HCT116 (cell line): ENCODE measurements at regions not wholly inside any gene's neighbourhood (a gene's known extent, or its start where the extent isn't known, plus 50 kb on each side); places are given as distances from the start of the nearest gene placed in this dataset.

Experiments used
- ATAC-seq: fragments of 200-7000 bp; cut with Tn5 transposase; 2 replicates; pipeline ENCODE4 v1.9.1; 2020; ENCODE audit warnings: mild to moderate bottlenecking, moderate library complexity
- BruUV-seq: library from RNA; stranded (reverse); fragments of 400-500 nt; replicated peaks from 2 replicates; lab custom pipeline; 2021; lab: Mats Ljungman, UMichigan
- CTCF ChIA-PET: fragments of 300-600 bp; sonication (Branson Sonifier 250); formaldehyde crosslinking; loops from one replicate; lab custom pipeline; 2021; ENCODE audit warnings: antibody characterized with exemption; lab: Charles Lee
- POLR2A ChIA-PET: fragments of 300-600, 350-600 bp; sonication (Branson Sonifier 250); formaldehyde crosslinking; loops from one replicate; lab custom pipeline; 2021; ENCODE audit warnings: antibody characterized with exemption; lab: Charles Lee
- RAD21 ChIA-PET, 2 experiments: fragments of 300-600 bp; sonication (Branson Sonifier 250); formaldehyde crosslinking; loops; one replicate each; lab custom pipeline; 2023; ENCODE audit warnings: low total read pairs in 2 of 2; ENCODE audit not compliant: uncharacterized antibody in 2 of 2, unreplicated experiment in 2 of 2, low non-redundant PET in 1 of 2; lab: Charles Lee
- DNase-seq: peaks from one replicate; pipeline ENCODE4 v3.0.0-alpha.2; 2010; ENCODE audit warnings: low read depth, low spot score
- H2AFZ ChIP-seq: fragments of 200-600 bp; shearing (Covaris generic), sonication (generic); 2 replicates; pipeline ENCODE4 v1.6.1; 2017; ENCODE audit warnings: low read depth, mixed run types, mixed read lengths, antibody characterized with exemption, low read length; ENCODE audit not compliant: poor library complexity, severe bottlenecking
- H3K27ac ChIP-seq: 2 replicates; pipeline ENCODE4 v1.5.1; 2012; ENCODE audit warnings: low read depth, low read length
- H3K27me3 ChIP-seq: fragments of 200-600 bp; sonication (generic); 2 replicates; pipeline ENCODE4 v1.6.1; 2016; ENCODE audit warnings: mixed run types, low read length, mixed read lengths; ENCODE audit not compliant: insufficient read depth
- H3K36me3 ChIP-seq, 2 experiments: fragments of 200-500 bp in 1 of 2; fragments of 200-600 bp in 1 of 2; sonication (Bioruptor generic) in 1 of 2; sonication (generic) in 1 of 2; 2 replicates each; pipeline versions ENCODE4 v1.5.1 to v1.6.1; 2014 to 2016; ENCODE audit warnings: low read length in 2 of 2, inconsistent platforms in 1 of 2, mixed read lengths in 1 of 2, mixed run types in 1 of 2; ENCODE audit not compliant: insufficient read depth in 2 of 2, control insufficient read depth in 1 of 2
- H3K4me1 ChIP-seq, 2 experiments: fragments of 200-600 bp in 1 of 2; sonication (generic) in 1 of 2; 2 replicates each; pipeline versions ENCODE4 v1.5.1 to v1.6.1; 2012 to 2017; ENCODE audit warnings: low read length in 2 of 2, inconsistent platforms in 1 of 2, mild to moderate bottlenecking in 1 of 2, mixed read lengths in 1 of 2, mixed run types in 1 of 2, moderate library complexity in 1 of 2; ENCODE audit not compliant: insufficient read depth in 2 of 2, control insufficient read depth in 1 of 2
- H3K4me2 ChIP-seq: fragments of 200-600 bp; sonication (generic); 2 replicates; pipeline ENCODE4 v1.6.1; 2017; ENCODE audit warnings: mixed run types, low read length, mixed read lengths
- H3K4me3 ChIP-seq, 2 experiments: fragments of 200-600 bp in 1 of 2; sonication (generic) in 1 of 2; replicated peaks in 1 of 2; 2 replicates each; pipeline ENCODE4 v1.5.1; 2011 to 2016; ENCODE audit warnings: low read length in 2 of 2, control low read depth in 1 of 2, low read depth in 1 of 2, mild to moderate bottlenecking in 1 of 2, mixed read lengths in 1 of 2, mixed run types in 1 of 2
- H3K79me2 ChIP-seq: fragments of 200-600 bp; sonication (generic); 2 replicates; pipeline ENCODE4 v1.6.1; 2017; ENCODE audit warnings: mild to moderate bottlenecking, mixed run types, low read length, moderate library complexity, mixed read lengths; ENCODE audit not compliant: insufficient read depth
- H3K9ac ChIP-seq: fragments of 200-600 bp; sonication (generic); 2 replicates; pipeline ENCODE4 v1.6.1; 2016; ENCODE audit warnings: low read length, mixed read lengths
- H3K9me2 ChIP-seq: fragments of 200-600 bp; sonication (generic), shearing (Covaris generic); 2 replicates; pipeline ENCODE4 v1.6.1; 2017; ENCODE audit warnings: mixed run types, mild to moderate bottlenecking, moderate library complexity; ENCODE audit not compliant: insufficient read depth
- H3K9me3 ChIP-seq, 2 experiments: fragments of 200-500 bp in 1 of 2; fragments of 200-600 bp in 1 of 2; sonication (Bioruptor generic) in 1 of 2; sonication (generic) in 1 of 2; 2 replicates each; pipeline ENCODE4 v1.6.1; 2014 to 2017; ENCODE audit warnings: low read length in 2 of 2, mixed read lengths in 2 of 2, inconsistent platforms in 1 of 2, low read depth in 1 of 2, mild to moderate bottlenecking in 1 of 2, mixed run types in 1 of 2, moderate library complexity in 1 of 2; ENCODE audit not compliant: control insufficient read depth in 1 of 2, insufficient read depth in 1 of 2
- H4K20me1 ChIP-seq: fragments of 200-600 bp; sonication (generic), shearing (Covaris generic); 2 replicates; pipeline ENCODE4 v1.6.1; 2017; ENCODE audit warnings: mixed run types, mild to moderate bottlenecking, moderate library complexity; ENCODE audit not compliant: insufficient read depth
- CTCF ChIP-seq, 3 experiments: fragments of 200-600 bp in 1 of 3; sonication (generic) in 1 of 3; IDR thresholded peaks in 2 of 3; conservative IDR thresholded peaks in 1 of 3; 2 replicates each; pipeline ENCODE4 v1.5.1; 2012 to 2017; ENCODE audit warnings: low read depth in 2 of 3, low read length in 2 of 3, antibody characterized with exemption in 1 of 3, borderline replicate concordance in 1 of 3, control low read depth in 1 of 3, mild to moderate bottlenecking in 1 of 3, mixed read lengths in 1 of 3, mixed run types in 1 of 3, moderate library complexity in 1 of 3; ENCODE audit not compliant: insufficient read depth in 1 of 3
- ELF1 ChIP-seq: IDR thresholded peaks from 2 replicates; pipeline ENCODE4 v1.6.1; 2012; ENCODE audit warnings: low read depth, borderline replicate concordance
- MAX ChIP-seq: IDR thresholded peaks from 2 replicates; pipeline ENCODE4 v1.6.1; 2012
- RAD21 ChIP-seq: IDR thresholded peaks from 2 replicates; pipeline ENCODE4 v1.6.1; 2012; ENCODE audit warnings: low read depth, mild to moderate bottlenecking
- REST ChIP-seq: IDR thresholded peaks from 2 replicates; pipeline ENCODE4 v1.6.1; 2012; ENCODE audit warnings: low read depth
- SRF ChIP-seq: IDR thresholded peaks from 2 replicates; pipeline ENCODE4 v1.6.1; 2012; ENCODE audit warnings: low read depth
- TCF7L2 ChIP-seq: IDR thresholded peaks from 2 replicates; pipeline ENCODE4 v1.7.0; 2011; ENCODE audit warnings: borderline replicate concordance, inconsistent platforms; ENCODE audit not compliant: insufficient read depth, insufficient read length; ENCODE audit errors: extremely low read depth
- ZFX ChIP-seq: fragments of 450-650 bp; IDR thresholded peaks from 2 replicates; pipeline ENCODE4 v1.6.1; 2017
- intact Hi-C: fragments of 100-400 bp; cut with micrococcal nuclease; formaldehyde crosslinking; loops from 2 replicates; pipeline ENCODE4 v1.10.0; 2022

- intact Hi-C loops: no loop called here
- POLR2A ChIA-PET: no interaction called here
These were observed 79.4 kb upstream of the DCN start for GRCh38 chr12:91261820-91262676.

More at GRCh38 chr12:91261820-91262676, 79.4 kb upstream of the DCN start:
- no peaks in the 10 kb centered on the region for H3K9me3 ChIP-seq
- H3K36me3 ChIP-seq: no peaks in the 10 kb centered on the region
- H4K20me1 ChIP-seq: no peaks in the 10 kb centered on the region
- H3K79me2 ChIP-seq: no peaks in the 10 kb centered on the region
- no peak overlapping the region for H3K27ac ChIP-seq
- DNase-seq (no peak), ATAC-seq (no peak)
- no peak overlapping the region for H3K4me3 ChIP-seq
- H3K27me3 ChIP-seq: no peaks in the 10 kb centered on the region
- no peaks in the 10 kb centered on the region for H3K9me2 ChIP-seq
- H3K4me2 ChIP-seq: no peak overlapping the region
- ChIA-PET RAD21 (no interaction called here), CTCF (no interaction called here)
- no peak overlapping the region for H3K9ac ChIP-seq
- TF ChIP-seq RAD21: no peak
- no peak for TF ChIP-seq ELF1
- TF ChIP-seq REST: no peak
- no peak for TF ChIP-seq SRF
- TF ChIP-seq MAX: no peak
- TF ChIP-seq ZFX: no peak
- no peak for TF ChIP-seq CTCF (IDR thresholded peaks at IDR 0.05 in 2 of 3, conservative IDR thresholded peaks at IDR 0.05 in 1 of 3; ENCODE audit: borderline replicate concordance in 1 of 3, insufficient read depth in 1 of 3, low read depth in 2 of 3, low read length in 2 of 3)
- TF ChIP-seq TCF7L2: no peak
- BruUV-seq: no TSS peak
- H2AFZ ChIP-seq: no peak overlapping the region
- no peaks in the 10 kb centered on the region for H3K4me1 ChIP-seq
